Ishikawa (cell line): ENCODE measurements at regions not wholly inside any gene's neighbourhood (a gene's known extent, or its start where the extent isn't known, plus 50 kb on each side); places are given as distances from the start of the nearest gene placed in this dataset.

ENCODE experiments used
- CEBPB ChIP-seq: IDR thresholded peaks from 2 replicates; pipeline ENCODE4 v1.6.1; 2012
- CREB1 ChIP-seq: IDR thresholded peaks from 2 replicates; pipeline ENCODE4 v1.6.1; 2012; ENCODE audit warnings: low read depth
- EP300 ChIP-seq: IDR thresholded peaks from 2 replicates; pipeline ENCODE4 v1.6.1; 2012; ENCODE audit warnings: borderline replicate concordance
- FOXM1 ChIP-seq: IDR thresholded peaks from 2 replicates; pipeline ENCODE4 v1.6.1; 2012; ENCODE audit warnings: low read depth, borderline replicate concordance
- TAF1 ChIP-seq: IDR thresholded peaks from 2 replicates; pipeline ENCODE4 v1.6.1; 2012; ENCODE audit warnings: low read depth, mild to moderate bottlenecking
- TEAD4 ChIP-seq: IDR thresholded peaks from 2 replicates; pipeline ENCODE4 v1.6.1; 2012
- YY1 ChIP-seq: IDR thresholded peaks from 2 replicates; pipeline ENCODE4 v1.6.1; 2012; ENCODE audit warnings: low read depth
- ZBTB7A ChIP-seq: IDR thresholded peaks from 2 replicates; pipeline ENCODE4 v1.6.1; 2012; ENCODE audit warnings: low read depth
- TF ChIP-seq, protein P1 (sequence below): IDR thresholded peaks from 2 replicates; pipeline ENCODE4 v1.6.1; 2012; ENCODE audit warnings: low read depth, mild to moderate bottlenecking
- TF ChIP-seq, protein P2 (sequence below): IDR thresholded peaks from 2 replicates; pipeline ENCODE4 v1.6.1; 2012
- TF ChIP-seq, protein P3 (sequence below): IDR thresholded peaks from 2 replicates; pipeline ENCODE4 v1.6.1; 2012

DNA sequence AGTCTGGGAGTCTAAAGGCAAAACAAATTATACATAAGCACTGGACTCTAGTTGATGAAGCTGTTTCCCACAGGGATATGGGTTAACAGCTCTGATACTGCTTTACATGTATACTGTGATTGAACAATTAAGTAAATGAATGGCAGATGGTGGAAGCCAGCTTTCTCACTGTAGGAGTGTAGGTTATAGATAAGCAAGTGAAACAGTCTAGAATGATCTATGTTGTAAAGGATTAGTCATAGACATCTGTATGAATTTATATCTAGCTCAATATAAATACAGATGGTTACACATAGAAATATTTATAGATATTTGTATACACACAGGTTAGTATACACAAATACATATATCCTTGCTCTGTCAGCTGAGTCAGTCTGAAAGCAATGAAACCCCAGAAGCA is 276.1 kb downstream of the PPARGC1A start:
- TF ChIP-seq, protein P1, sequence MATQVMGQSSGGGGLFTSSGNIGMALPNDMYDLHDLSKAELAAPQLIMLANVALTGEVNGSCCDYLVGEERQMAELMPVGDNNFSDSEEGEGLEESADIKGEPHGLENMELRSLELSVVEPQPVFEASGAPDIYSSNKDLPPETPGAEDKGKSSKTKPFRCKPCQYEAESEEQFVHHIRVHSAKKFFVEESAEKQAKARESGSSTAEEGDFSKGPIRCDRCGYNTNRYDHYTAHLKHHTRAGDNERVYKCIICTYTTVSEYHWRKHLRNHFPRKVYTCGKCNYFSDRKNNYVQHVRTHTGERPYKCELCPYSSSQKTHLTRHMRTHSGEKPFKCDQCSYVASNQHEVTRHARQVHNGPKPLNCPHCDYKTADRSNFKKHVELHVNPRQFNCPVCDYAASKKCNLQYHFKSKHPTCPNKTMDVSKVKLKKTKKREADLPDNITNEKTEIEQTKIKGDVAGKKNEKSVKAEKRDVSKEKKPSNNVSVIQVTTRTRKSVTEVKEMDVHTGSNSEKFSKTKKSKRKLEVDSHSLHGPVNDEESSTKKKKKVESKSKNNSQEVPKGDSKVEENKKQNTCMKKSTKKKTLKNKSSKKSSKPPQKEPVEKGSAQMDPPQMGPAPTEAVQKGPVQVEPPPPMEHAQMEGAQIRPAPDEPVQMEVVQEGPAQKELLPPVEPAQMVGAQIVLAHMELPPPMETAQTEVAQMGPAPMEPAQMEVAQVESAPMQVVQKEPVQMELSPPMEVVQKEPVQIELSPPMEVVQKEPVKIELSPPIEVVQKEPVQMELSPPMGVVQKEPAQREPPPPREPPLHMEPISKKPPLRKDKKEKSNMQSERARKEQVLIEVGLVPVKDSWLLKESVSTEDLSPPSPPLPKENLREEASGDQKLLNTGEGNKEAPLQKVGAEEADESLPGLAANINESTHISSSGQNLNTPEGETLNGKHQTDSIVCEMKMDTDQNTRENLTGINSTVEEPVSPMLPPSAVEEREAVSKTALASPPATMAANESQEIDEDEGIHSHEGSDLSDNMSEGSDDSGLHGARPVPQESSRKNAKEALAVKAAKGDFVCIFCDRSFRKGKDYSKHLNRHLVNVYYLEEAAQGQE, result no peak
- TF ChIP-seq CEBPB (no peak), YY1 (no peak), EP300 (no peak), FOXM1 (no peak), ZBTB7A (no peak), TAF1 (no peak), TEAD4 (no peak), CREB1 (no peak)
- TF ChIP-seq, protein P2, sequence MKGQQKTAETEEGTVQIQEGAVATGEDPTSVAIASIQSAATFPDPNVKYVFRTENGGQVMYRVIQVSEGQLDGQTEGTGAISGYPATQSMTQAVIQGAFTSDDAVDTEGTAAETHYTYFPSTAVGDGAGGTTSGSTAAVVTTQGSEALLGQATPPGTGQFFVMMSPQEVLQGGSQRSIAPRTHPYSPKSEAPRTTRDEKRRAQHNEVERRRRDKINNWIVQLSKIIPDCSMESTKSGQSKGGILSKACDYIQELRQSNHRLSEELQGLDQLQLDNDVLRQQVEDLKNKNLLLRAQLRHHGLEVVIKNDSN, result no peak
- TF ChIP-seq, protein P3, sequence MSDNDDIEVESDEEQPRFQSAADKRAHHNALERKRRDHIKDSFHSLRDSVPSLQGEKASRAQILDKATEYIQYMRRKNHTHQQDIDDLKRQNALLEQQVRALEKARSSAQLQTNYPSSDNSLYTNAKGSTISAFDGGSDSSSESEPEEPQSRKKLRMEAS, result no peak
